Stimulated activated CD4-positive, alpha-beta T cell treated with anti-CD3 and anti-CD28 coated beads, Interleukin-1b, Interleukin-23, amount 100 ng/mL, for 24 hours (primary cell): ENCODE measurements at regions not wholly inside any gene's neighbourhood (a gene's known extent, or its start where the extent isn't known, plus 50 kb on each side); places are given as distances from the start of the nearest gene placed in this dataset.
"Not testable (repeated sequence)": the region's sequence is repeated elsewhere in the genome, so short reads cannot be mapped to it uniquely, and the experiment has no call there.

Experiments used
- DNase-seq, 4 experiments: peaks; one replicate each; pipeline ENCODE4 v3.0.0-alpha.2; 2020; ENCODE audit warnings: low read depth in 4 of 4, low spot score in 1 of 4

DNA sequence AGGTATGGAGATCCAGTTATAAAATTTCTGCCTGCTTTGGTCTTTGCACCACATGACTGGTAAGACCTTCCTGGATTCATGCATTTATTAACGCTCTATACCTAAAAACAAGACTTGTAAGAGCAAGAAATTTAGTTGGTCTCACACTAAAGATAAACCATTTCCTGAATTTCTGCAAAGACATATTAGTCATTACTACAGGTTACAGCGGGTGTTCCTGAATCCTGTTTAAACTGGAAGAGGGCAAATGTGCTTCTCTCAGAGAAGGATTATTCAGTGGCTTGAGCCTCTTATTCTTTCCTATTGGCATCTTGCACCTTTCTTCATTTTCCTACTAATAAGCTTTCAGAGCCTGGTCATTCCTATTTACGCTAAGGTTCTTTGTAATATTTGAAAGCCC, 397.6 kb upstream of the TENM3 start:
- DNase-seq: no peak

GRCh38 chr4:181846934-181847333, 396.3 kb upstream of the TENM3 start:
- no peak for DNase-seq

DNA sequence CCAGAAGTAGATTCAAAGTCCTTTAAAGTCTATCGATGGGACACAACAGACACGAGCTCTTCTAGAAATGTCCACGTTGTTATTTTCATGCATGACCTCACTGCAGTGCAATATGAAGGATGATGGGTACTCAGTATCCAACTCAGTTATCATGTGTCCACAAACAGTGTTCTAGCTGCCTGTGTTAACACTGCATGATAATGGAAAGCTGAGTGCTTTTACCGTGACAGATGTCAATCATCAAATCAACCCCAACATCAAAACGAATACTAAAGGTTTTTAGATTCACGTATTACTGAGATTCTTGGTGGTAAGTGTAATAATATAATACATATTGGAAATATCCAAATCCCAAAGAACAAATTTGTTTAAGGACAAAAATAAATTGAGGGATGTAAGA, 394.8 kb upstream of the TENM3 start:
- DNase-seq: no peak

DNA sequence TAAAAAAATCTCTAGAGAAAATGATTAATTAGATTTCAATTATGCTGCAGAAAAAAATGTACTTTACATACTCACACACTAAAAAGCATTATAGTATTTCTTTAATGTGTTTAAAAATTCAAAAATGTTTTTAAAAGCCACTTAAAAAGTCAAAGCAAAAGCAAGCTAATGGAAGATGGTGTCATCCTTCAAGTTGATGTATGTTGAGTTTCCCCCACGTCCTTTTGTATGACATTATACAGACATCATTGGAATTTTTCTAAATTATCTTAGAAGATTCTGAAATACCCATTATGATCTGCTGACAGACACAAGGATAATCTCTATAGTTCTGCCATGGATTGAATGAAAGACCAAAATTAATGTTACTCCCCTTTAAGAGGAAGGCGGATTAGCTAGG, 393.7 kb upstream of the TENM3 start:
- no peak for DNase-seq

DNA sequence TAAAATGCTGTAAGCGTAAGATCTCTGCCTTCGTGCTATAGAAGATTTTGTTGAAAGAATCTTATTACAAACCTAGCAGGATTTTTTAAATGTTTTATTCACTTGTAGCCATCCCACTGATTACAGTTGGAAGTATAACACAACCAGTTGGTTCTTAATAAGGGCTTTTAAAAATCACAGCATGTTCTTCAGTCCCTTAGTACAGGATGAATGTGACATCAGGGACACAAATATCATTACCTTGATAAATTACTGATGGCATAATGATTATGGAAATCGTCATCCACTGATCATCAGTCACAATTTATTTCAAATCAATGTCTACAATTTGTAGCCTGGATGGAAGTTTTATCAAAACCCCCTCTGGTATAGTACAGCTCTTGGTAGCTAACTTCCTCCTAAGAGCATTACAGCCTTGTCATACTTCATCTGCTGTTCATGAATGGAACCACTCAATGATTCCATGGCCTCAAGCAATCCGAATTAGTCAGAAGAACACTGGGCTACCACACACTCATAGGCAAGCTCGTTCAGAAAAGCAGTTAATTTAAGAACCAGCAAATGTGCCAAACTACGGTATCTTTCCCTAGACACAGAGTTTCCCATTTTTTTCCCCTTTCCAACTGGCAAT, 389.2 kb upstream of the TENM3 start:
- no peak for DNase-seq

DNA sequence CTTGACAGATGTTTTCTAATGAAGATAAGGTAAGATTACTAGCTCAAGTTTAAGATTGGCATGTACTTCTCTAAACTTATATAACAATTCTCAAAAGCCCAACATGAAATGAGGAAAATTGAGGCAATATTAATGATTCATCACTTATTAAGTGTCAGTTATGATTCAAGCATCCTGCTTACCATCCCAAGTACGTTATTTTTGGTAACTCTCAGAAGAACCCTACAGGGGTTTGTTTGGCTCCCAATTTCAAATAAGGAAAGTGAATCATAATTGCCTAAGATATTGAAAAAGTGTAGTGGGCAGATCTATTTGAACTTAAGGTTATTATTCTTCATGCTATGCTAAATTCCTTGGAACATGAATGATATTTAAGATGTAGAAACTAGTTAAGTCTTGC, 387.9 kb upstream of the TENM3 start:
- DNase-seq: no peak

DNA sequence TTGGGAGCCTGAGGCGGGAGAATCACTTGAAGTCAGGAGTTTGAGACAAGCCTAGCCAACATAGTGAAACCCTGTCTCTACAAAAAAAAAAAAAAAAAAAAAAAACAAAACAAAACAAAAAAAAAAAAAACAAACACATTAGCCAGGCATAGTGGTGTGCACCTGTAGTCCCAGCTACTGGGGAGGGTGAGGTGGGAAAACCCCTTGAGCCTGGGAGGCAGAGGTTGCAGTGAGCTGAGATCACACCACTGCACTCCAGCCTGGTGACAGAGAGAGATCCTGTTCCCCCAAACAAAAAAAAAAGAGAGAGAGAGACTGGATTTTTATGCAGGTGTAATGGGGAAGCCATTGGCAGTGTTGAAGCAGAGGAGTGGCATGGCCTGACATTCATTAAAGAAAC, 385.7 kb upstream of the TENM3 start:
- not testable (repeated sequence) for DNase-seq

- no peak for DNase-seq
Measured at GRCh38 chr4:181858741-181859140, 384.5 kb upstream of the TENM3 start.

DNA sequence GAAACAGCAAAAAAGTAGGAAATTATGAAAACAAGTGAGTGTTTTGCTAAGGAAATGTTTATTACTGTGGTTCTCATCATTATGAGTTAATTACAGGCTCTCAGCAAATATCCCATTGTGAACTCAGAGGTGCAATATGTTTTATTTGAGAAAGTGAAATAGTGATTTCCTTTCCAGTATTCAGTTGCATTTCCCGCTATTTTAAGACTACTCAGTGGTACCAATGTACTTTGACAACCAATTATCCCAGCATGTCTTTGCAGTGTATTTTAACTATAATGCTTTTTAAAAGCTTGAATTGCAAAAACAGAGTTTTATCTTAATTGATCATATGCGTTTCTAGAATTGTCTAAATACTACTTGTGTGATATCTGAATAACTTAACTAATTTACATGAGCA, 383.8 kb upstream of the TENM3 start:
- DNase-seq: no peak

DNA sequence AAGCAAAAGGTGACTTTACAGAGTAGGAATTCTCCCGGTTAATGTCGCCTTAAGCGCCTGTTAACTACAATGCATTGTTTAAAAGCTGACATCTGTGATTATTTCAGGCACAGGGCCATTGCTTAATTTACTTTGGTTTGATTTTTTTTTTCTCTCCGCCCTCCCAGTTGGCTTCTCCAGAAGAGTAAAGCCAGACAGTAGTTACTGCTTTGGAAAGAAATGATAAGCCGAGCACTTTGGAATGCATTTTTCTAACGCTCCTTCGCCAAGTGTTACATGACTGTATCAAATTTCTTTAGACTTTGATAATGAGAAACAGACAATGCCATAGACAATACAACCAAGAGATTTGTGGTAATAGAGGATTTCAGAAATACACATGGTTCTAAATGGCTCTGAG, 383.0 kb upstream of the TENM3 start:
- DNase-seq: no peak

GRCh38 chr4:181860668-181861067, 382.5 kb upstream of the TENM3 start:
- DNase-seq: no peak

DNA sequence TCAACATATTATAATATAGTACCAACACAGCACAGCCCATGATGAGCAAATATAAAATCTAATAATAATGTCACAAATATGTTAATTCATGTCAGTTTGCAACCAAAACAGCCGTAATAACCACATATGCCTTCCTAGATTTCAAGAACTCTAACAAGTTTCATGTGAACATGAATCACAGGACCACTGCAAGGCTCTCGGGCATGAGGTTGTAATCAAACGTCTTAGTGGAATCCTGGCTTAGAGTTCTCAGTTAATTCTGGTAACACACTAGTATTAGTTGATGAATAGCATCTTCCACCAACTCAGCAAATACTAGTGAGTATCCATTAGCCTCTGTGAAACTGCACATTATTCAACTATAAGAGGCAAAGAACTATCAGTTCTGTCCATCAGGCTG, 379.3 kb upstream of the TENM3 start:
- no peak for DNase-seq

DNA sequence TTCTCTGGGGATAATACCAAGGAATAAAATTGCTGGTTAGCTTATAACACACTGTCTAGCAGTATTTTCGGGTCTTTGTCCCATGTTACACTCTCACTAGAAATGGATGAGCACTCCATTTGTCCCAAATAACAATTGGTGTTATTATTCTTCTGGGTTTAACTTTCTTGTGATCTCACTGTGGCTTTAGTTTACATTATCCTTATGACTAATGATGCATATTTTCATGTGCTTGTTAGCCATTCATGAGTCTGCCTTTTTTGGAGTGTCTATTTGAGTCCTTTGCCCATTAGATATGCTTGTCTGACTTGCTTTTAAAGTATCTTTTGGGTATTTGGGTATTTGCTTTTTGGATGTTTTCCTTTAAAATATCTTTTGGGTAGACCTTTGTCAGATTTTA, 372.9 kb upstream of the TENM3 start:
- no peak for DNase-seq

GRCh38 chr4:181874602-181875001, 368.6 kb upstream of the TENM3 start:
- DNase-seq: no peak

- no peak for DNase-seq
Measured at GRCh38 chr4:181877329-181877848, 365.8 kb upstream of the TENM3 start.

DNA sequence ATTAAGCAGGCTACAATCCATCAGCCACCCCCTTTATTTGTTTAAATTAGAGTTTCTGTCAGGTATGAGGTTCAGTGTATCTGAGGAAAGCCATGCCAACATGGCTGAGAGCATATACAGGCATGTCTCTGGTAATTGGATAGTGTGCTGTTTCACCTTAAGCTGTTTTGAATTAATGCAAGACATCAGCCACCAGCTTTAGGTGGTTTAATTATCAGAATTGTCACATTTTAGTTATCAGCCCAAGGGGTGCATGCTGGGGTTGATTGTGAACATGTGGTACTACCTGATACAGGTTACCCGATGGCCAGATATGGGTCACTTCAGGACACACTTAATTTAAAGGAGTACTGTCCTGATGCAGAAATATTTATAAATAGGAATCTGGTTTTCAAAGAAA, 353.2 kb upstream of the TENM3 start:
- DNase-seq: no peak

DNA sequence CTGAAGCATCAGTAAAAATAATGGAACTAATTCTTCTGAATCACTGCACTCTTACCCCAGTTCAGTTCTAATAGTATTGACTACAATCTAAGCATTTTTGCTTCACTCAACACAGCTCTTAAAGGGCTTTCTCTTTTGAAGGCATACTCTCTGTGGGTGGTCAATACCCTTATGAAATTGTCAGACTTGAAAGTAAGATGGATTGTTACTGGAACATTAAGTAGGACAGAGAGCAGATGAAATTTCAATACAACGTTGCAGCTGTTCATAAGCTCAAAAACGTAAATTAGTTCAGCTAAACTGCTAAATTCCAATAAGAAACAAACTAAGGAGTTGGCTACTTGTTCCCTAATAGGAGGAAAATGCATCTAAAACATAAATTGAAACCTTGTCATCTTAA, 352.3 kb upstream of the TENM3 start:
- no peak for DNase-seq

GRCh38 chr4:181896614-181897013, 346.6 kb upstream of the TENM3 start:
- DNase-seq: no peak

- DNase-seq: no peak
Measured at GRCh38 chr4:181897935-181898334, 345.3 kb upstream of the TENM3 start.

DNA sequence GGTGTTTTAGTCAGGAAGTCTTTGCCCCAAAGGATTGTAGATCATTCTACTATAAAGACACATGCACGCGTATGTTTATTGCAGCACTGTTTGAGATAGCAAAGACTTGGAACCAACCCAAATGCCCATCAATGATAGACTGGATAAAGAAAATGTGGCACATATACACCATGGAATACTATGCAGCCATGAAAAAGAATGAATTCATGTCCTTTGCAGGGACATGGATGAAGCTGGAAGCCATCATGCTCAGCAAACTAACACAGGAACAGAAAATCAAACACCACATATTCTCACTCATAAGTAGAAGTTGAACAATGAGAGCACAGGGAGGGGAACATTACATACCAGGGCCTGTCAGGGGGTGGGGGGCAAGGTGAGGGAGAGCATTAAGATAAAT, 340.8 kb upstream of the TENM3 start:
- DNase-seq: not testable (repeated sequence)

GRCh38 chr4:181905708-181906107, 337.5 kb upstream of the TENM3 start:
- DNase-seq: no peak

- no peak for DNase-seq
Measured at GRCh38 chr4:181908168-181908567, 335.0 kb upstream of the TENM3 start.

- DNase-seq: no peak
Measured at GRCh38 chr4:181909368-181909767, 333.8 kb upstream of the TENM3 start.

- no peak for DNase-seq
Measured at GRCh38 chr4:181911420-181911819, 331.8 kb upstream of the TENM3 start.
